ENCODE measurements at regions not wholly inside any gene's neighbourhood (a gene's known extent, or its start where the extent isn't known, plus 50 kb on each side); places are given as distances from the start of the nearest gene placed in this dataset.

GRCh38 chr13:31545616-31546015 lies 193.7 kb upstream of the RXFP2 start:
- DNase-seq (ENCODE audit: low read depth, low spot score) (no peak), ATAC-seq (no peak)

More at GRCh38 chr13:31545616-31546015, 193.7 kb upstream of the RXFP2 start:
- no peaks in the 10 kb centered on the region for H3K36me3 ChIP-seq (ENCODE audit: control insufficient read depth in 1 of 2, insufficient read depth in 2 of 2, low read length in 2 of 2)
- no peak overlapping the region for H3K4me2 ChIP-seq (ENCODE audit: low read length)
- H3K79me2 ChIP-seq (ENCODE audit: insufficient read depth, low read length) = no peaks in the 10 kb centered on the region
- no peaks in the 10 kb centered on the region for H3K9me2 ChIP-seq (ENCODE audit: insufficient read depth)
- H3K27ac ChIP-seq (ENCODE audit: low read depth, low read length) = no peak overlapping the region
- no peak overlapping the region for H3K9ac ChIP-seq (ENCODE audit: low read length)
- no peaks in the 10 kb centered on the region for H3K9me3 ChIP-seq (ENCODE audit: control insufficient read depth in 1 of 2, insufficient read depth in 1 of 2, low read depth in 1 of 2, low read length in 2 of 2)
- H3K27me3 ChIP-seq (ENCODE audit: insufficient read depth, low read length) = peaks cover 38% of the 10 kb centered on the region
- ChIA-PET RAD21 (ENCODE audit: low non-redundant PET in 1 of 2, low total read pairs in 2 of 2, uncharacterized antibody in 2 of 2, unreplicated experiment in 2 of 2) (no interaction called here), POLR2A (no interaction called here), CTCF (interaction anchor here (1.4 kb wide), 1 partner anchor 7 kb away, joined by 3 read pairs; no protein-coding TSS in a partner anchor)
- intact Hi-C loops (cut with micrococcal nuclease) = no loop called here
- H3K4me1 ChIP-seq (ENCODE audit: control insufficient read depth in 1 of 2, insufficient read depth in 2 of 2, low read length in 2 of 2) = no peaks in the 10 kb centered on the region
- TF ChIP-seq EZH2 (IDR thresholded peaks at IDR 0.05) (no peak), EGR1 (IDR thresholded peaks at IDR 0.05; ENCODE audit: low read depth) (no peak), SIN3A (IDR thresholded peaks at IDR 0.05; ENCODE audit: low read depth) (no peak), ELF1 (IDR thresholded peaks at IDR 0.05; ENCODE audit: borderline replicate concordance, low read depth) (no peak), SP1 (IDR thresholded peaks at IDR 0.05; ENCODE audit: low read depth) (no peak), POLR2AphosphoS5 (IDR thresholded peaks at IDR 0.05; ENCODE audit: low read depth, low read length) (no peak), REST (IDR thresholded peaks at IDR 0.05; ENCODE audit: low read depth) (no peak)
- no peaks in the 10 kb centered on the region for H4K20me1 ChIP-seq (ENCODE audit: insufficient read depth)
- no peak overlapping the region for H2AFZ ChIP-seq (ENCODE audit: low read depth, low read length, poor library complexity, severe bottlenecking)
- no peak overlapping the region for H3K4me3 ChIP-seq (replicated peaks in 1 of 2; ENCODE audit: low read depth in 1 of 2, low read length in 2 of 2)
- no TSS peak for BruUV-seq (replicated peaks)
